ENCODE measurements at regions not wholly inside any gene's neighbourhood (a gene's known extent, or its start where the extent isn't known, plus 50 kb on each side); places are given as distances from the start of the nearest gene placed in this dataset.

DNA sequence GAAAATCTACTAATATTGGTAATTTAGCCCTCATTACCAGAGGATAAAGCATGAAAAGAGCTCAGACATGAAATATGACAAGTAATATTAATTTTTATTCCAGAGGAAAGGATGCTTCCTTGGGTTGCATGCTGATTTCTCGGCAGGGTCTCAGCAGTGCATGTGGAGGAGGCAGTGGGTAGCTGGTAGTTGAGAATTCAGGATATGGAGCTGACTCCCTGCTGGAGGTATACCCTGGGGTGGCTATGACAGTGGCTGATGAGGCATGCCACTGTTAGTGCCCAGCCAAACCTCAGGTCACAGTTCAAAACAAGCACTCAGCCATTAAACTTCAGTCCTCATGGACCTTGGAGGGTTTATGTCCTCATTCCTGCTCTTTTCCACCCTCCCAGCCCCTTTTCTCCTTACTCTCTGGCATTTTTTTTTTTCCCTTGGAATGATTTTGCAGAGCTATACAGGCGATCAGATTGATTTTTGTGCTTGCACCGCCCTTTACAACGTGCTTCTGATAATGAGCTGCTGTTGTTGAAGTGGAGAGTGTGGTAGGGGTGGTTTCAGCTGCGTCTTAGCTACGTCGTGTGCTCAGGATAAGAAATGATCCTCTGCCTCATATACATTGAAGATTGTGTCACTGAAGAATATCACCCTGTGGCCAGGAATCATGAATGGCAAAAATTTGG is 761.9 kb upstream of the MMS22L start:
- TF ChIP-seq, protein P1, sequence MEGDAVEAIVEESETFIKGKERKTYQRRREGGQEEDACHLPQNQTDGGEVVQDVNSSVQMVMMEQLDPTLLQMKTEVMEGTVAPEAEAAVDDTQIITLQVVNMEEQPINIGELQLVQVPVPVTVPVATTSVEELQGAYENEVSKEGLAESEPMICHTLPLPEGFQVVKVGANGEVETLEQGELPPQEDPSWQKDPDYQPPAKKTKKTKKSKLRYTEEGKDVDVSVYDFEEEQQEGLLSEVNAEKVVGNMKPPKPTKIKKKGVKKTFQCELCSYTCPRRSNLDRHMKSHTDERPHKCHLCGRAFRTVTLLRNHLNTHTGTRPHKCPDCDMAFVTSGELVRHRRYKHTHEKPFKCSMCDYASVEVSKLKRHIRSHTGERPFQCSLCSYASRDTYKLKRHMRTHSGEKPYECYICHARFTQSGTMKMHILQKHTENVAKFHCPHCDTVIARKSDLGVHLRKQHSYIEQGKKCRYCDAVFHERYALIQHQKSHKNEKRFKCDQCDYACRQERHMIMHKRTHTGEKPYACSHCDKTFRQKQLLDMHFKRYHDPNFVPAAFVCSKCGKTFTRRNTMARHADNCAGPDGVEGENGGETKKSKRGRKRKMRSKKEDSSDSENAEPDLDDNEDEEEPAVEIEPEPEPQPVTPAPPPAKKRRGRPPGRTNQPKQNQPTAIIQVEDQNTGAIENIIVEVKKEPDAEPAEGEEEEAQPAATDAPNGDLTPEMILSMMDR (IDR thresholded peaks at IDR 0.05; ENCODE audit: insufficient read depth, low read length), result no peak
- TF ChIP-seq, protein P2, sequence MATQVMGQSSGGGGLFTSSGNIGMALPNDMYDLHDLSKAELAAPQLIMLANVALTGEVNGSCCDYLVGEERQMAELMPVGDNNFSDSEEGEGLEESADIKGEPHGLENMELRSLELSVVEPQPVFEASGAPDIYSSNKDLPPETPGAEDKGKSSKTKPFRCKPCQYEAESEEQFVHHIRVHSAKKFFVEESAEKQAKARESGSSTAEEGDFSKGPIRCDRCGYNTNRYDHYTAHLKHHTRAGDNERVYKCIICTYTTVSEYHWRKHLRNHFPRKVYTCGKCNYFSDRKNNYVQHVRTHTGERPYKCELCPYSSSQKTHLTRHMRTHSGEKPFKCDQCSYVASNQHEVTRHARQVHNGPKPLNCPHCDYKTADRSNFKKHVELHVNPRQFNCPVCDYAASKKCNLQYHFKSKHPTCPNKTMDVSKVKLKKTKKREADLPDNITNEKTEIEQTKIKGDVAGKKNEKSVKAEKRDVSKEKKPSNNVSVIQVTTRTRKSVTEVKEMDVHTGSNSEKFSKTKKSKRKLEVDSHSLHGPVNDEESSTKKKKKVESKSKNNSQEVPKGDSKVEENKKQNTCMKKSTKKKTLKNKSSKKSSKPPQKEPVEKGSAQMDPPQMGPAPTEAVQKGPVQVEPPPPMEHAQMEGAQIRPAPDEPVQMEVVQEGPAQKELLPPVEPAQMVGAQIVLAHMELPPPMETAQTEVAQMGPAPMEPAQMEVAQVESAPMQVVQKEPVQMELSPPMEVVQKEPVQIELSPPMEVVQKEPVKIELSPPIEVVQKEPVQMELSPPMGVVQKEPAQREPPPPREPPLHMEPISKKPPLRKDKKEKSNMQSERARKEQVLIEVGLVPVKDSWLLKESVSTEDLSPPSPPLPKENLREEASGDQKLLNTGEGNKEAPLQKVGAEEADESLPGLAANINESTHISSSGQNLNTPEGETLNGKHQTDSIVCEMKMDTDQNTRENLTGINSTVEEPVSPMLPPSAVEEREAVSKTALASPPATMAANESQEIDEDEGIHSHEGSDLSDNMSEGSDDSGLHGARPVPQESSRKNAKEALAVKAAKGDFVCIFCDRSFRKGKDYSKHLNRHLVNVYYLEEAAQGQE (IDR thresholded peaks at IDR 0.05; ENCODE audit: insufficient replicate concordance, low read depth), result no peak
- TF ChIP-seq SPI1 (IDR thresholded peaks at IDR 0.05; ENCODE audit: borderline replicate concordance, low read depth), result no peak
- no peak for TF ChIP-seq GABPA (IDR thresholded peaks at IDR 0.05; ENCODE audit: low read depth)

Measured in HL-60 (cell line).